Fibroblast of skin of left quadriceps (primary cell): ENCODE measurements at regions not wholly inside any gene's neighbourhood (a gene's known extent, or its start where the extent isn't known, plus 50 kb on each side); places are given as distances from the start of the nearest gene placed in this dataset.

Source experiments
- DNase-seq, 2 experiments: peaks; one replicate each; pipeline ENCODE4 v3.0.0-alpha.2; 2013; ENCODE audit warnings: low read depth in 2 of 2

- DNase-seq, result no peak
Observed at GRCh38 chrX:124827258-124827845, 481.0 kb downstream of the SH2D1A start.

DNA sequence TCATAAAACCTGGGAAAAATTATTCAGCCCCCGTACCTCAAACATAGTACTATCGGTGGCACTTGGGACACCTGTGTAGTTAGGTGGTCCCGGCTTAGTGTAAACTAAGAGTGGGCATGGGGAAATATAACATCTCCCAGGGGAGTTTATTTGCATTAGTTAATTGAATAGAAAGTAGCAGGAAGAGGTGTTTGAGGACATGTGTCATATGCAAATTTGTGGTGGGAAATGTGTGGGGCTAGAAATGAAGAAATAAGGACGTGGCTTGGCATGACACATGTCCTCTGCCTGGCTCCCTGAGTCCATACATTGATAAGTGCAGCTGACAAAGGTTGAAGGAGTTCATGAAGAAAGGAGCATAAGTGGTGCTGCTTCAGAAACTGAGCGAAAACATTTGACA lies 483.6 kb downstream of the SH2D1A start:
- no peak for DNase-seq

- DNase-seq, result no peak
Observed at GRCh38 chrX:124836786-124837185, 482.9 kb upstream of the TEX13C start.

GRCh38 chrX:124842205-124842604 lies 477.5 kb upstream of the TEX13C start:
- no peak for DNase-seq

GRCh38 chrX:124860736-124861135 lies 458.9 kb upstream of the TEX13C start:
- no peak for DNase-seq

DNA sequence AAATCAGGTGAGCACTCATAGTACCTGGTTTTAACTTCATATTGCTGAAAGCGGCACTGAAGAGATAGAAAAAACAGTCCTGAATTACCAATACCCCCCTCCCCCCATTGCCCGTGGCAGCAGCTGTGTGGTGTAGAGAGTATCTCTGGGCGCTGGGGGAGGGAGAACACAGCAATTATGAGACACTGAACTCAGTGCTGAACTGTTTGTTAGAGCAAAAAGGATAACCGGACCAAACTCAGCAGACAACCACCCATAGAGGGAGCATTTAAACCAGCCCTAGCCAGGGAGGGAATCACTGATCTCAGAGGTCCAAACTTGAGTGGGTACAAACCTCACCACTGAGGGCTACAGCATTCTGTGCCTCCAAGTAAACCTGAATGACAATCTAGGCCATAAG lies 457.4 kb upstream of the TEX13C start:
- no peak for DNase-seq

GRCh38 chrX:124863303-124863702 lies 456.4 kb upstream of the TEX13C start:
- DNase-seq, result no peak

DNA sequence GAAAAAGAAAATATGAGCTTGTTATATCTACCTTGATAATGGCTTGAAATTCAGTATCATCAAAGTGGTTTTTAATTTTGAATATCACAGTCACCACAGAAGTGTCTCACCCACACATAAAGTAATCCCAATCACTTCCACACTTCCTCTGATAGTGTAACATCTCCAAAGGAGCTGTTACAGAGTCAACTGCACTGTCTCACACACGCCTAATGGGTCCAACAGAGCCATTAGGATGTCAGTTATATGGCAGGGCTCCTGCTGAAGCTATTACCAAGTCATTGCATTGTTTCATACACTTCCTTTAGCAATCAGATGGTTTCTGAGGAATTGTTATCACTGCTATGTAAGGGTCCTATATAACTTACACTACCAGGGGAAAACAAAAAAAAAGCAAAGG lies 432.1 kb upstream of the TEX13C start:
- no peak for DNase-seq

- no peak for DNase-seq
Observed at GRCh38 chrX:124895947-124896346, 423.7 kb upstream of the TEX13C start.

DNA sequence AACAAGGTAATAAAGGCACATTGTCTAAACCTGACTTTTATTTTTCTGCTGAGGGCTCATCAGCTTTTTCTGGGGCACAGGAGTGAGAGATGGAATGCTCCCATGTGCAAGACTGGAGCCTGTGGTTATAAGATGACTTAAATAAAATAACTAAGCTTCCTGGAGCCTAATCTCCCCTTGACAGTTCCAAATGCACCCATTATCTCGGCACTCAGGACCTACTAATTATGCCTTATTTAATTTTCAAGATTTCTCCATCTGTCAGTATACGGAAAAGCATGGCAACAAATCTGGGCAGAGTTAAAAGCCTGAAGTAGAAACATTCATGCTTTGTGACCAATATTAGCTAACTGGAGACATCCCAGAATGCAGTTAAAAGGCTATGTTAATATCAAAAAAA lies 416.7 kb upstream of the TEX13C start:
- no peak for DNase-seq

DNA sequence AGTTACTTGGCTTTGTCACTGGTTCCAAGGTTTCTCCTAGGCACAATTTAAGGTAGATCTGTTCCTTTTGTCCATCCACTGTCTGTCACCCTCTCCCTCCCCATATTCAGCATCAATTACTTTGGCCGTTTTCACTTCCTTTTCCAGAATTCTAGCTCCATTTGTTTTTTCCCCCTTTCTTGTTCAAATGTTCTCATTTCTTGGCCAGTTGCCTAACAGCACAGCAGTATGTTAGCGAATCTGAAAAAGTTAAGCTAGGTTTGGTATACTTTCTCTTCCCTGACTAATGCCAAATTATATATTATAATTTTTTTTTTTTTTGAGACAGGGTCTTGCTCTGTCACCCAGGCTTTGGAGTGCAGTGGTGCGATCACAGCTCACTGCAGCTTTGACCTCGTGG lies 409.1 kb upstream of the TEX13C start:
- DNase-seq, result no peak

GRCh38 chrX:124917011-124917410 lies 402.7 kb upstream of the TEX13C start:
- DNase-seq, result no peak

DNA sequence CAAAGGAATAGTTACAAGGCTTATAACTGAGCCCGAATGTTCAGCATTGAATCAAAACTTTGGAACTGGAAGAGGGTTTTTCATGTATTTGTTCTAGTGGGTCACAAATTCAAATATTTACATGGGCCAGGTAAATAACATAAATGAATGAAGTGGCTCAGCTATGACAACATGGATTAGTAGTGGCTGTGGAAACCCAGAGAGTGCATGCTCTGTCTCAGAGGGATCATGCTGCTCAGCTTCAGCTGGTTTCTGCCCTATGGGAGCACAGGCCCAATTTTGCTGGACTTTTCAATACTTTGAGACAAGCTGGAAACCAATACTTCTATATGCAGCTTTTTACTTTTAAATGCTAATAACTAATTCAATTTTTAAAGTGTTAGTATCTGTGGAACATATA lies 394.0 kb upstream of the TEX13C start:
- no peak for DNase-seq

DNA sequence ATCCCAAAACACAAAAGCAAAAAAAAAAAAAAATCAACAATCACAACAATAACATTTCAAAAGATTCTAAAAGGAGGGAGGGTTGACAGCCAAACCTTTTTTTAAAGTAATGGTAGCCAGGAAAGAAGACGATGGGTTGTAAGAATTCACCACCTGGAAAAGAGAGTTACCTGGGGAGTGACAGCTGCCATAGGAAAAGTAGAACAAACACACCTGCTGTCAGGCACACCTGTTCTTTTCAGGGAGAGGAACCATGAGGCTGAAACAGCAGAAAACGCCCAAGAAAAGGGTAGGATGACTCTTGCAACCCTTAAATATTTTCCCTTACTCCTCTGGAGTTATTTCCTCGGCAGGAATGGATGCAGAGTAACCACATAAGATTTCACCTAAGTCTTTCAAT lies 388.4 kb upstream of the TEX13C start:
- DNase-seq, result no peak

DNA sequence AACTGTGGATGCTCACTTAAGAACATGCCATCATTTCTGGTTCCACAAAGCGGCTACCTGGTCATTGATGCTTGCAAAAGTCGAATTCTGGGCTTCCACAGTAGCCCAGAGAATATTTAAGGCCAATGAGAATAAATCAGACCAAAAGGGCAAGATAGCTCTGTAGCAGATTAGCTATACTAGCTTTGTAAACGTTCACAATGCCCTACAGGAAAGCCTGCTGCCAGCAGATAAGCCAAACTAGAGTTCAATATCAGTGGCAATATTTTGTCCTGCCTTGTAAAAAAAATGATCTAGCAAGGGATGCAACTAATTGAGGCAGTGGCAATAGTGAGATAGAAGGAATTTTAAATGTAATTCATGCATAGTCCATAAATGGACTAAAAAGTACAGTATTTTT lies 387.7 kb upstream of the TEX13C start:
- no peak for DNase-seq

GRCh38 chrX:124938715-124939114 lies 381.0 kb upstream of the TEX13C start:
- DNase-seq, result no peak

DNA sequence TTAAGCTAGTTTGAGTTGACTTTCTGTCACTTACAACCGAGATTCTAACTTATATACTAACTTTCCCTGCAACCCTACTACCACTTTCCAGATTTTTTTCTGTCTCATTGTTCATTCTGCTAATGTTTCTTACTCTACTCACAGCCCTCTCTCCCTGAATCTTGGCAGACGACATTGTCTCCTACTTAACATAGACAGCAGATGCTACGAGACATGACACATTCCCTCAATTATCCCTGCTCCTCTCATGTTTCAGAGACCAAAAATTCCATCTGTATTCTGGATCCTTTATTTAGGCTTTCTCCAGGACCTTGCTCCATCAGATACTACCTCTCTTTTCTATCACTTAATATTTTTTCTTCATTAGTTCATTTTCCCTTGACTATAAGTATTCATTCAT lies 379.1 kb upstream of the TEX13C start:
- DNase-seq, result no peak

DNA sequence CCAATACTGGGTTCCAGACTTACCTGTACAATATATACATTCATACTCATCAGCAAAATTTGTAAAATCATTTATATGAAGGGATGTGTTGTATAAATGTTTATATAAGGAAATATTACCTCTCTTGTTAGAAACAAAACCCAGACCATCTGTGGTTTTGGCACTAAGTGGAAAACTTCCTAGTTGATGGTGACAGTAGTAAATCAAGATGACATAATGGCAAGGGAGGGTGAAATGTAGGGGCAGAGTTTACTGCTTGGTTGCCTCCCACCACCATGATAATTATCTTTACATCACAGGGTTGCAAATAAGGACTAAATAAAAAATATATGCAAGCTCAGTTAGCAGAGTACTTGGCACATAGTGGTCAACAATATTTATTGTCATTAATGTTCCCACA lies 365.3 kb upstream of the TEX13C start:
- no peak for DNase-seq

GRCh38 chrX:124960454-124960853 lies 359.2 kb upstream of the TEX13C start:
- no peak for DNase-seq

GRCh38 chrX:124963717-124964116 lies 356.0 kb upstream of the TEX13C start, which contains the start of gene TENM1:
Gene TENM1, minus strand, starts transcription at chrX:124963817.
- no peak for DNase-seq

- no peak for DNase-seq
Observed at GRCh38 chrX:124975456-124975855, 344.2 kb upstream of the TEX13C start.

DNA sequence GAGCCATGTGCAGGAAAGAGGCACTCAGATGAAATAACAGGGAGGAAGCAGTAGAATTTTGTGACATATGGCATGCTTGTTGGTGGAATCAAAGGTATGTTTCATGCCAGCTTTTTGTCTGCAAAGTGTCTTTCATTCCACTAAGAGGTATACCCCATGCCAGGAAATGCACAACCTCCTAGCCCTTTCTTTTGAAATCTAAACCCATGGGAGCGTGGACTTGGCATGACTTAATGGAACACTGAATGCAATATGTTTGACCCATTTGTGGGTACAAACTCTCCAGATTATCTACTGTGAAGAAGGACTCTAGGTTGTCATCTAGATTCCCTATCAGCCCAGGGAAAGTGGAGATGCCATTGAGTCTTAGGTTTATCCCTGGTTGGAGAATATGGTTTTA lies 338.3 kb upstream of the TEX13C start:
- DNase-seq, result no peak

DNA sequence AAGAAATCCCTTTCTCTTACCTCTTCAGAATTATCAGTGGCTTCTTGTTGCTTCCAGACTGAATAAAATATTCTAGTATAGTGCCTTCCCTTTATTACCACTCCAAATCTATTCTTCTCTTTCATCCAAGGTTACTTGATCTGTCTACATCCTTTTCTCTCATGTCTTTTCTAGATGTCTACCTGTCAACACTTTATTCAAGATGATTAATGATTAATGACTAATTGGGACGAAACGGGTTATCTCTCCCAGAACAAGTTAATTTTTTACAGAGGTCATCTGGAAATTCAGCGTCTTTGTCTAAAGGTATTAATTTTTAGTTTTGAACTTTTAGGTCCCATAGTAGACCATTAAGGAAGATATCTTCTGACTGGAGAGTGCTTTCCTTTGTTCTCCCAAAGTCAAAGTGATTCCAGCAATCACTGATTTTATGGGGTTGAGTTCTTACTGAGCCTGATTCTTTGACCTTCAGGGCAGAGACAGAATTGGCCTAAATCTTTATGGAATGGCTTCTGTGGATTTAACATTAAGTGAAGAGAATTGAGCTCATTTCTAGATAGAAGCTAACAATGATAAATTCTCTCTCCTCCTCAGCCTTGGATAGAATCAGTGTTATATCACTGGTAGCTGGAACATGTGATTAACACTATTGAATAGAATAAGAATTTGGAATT lies 335.4 kb upstream of the TEX13C start:
- DNase-seq, result no peak

DNA sequence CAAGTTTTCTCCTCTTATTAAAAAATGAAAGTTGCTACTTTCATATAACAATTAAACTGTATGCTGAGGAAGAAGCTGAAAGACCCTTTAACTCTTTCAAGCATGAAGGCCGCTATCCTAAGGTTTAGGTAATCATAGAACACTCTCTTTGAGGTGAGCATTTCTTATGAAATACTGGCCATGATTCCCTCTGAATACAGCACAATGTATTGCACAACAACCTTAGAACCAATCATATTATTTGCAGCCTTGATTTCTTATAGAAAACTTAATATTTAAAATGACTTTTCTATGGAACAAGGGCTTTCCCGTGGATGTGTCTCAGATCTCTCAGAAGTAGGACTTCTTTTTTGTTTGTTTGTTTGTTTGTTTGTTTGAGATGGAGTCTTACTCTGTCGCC lies 333.4 kb upstream of the TEX13C start:
- no peak for DNase-seq
